ENCODE measurements at regions not wholly inside any gene's neighbourhood (a gene's known extent, or its start where the extent isn't known, plus 50 kb on each side); places are given as distances from the start of the nearest gene placed in this dataset.

DNA sequence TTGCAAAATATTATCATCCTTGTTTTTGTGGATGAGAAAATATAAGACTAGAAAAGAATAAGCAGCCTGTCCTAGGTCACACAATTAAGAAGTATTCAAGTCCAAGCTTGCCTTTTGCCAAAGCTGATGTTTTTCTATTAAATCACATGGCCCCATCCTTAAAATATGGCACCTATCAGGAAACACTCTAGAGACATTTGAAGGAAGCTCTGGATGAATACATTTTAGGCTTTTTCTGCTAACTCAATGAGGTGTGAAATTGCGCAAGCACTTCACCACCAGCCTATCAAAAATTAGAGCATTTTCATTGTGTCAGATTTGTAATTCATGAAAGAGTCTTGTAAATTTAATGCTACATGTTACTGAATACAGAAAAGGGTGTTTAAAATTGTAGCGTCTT, 251.1 kb upstream of the MAD2L1 start:
- no peaks in the 10 kb centered on the region for H3K79me2 ChIP-seq (ENCODE audit: insufficient read depth, low read length)
- TF ChIP-seq, protein P1, sequence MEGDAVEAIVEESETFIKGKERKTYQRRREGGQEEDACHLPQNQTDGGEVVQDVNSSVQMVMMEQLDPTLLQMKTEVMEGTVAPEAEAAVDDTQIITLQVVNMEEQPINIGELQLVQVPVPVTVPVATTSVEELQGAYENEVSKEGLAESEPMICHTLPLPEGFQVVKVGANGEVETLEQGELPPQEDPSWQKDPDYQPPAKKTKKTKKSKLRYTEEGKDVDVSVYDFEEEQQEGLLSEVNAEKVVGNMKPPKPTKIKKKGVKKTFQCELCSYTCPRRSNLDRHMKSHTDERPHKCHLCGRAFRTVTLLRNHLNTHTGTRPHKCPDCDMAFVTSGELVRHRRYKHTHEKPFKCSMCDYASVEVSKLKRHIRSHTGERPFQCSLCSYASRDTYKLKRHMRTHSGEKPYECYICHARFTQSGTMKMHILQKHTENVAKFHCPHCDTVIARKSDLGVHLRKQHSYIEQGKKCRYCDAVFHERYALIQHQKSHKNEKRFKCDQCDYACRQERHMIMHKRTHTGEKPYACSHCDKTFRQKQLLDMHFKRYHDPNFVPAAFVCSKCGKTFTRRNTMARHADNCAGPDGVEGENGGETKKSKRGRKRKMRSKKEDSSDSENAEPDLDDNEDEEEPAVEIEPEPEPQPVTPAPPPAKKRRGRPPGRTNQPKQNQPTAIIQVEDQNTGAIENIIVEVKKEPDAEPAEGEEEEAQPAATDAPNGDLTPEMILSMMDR (conservative IDR thresholded peaks at IDR 0.05), result no peak
- H3K18ac ChIP-seq (ENCODE audit: insufficient read length, low read depth, low read length), result no peak overlapping the region
- H3K14ac ChIP-seq (ENCODE audit: insufficient read depth, low read length), result no peak overlapping the region
- no peak overlapping the region for H3K9ac ChIP-seq (ENCODE audit: extremely low read depth, insufficient read length, low read length)
- H3K4me1 ChIP-seq (ENCODE audit: insufficient read depth, low read length), result no peaks in the 10 kb centered on the region
- no peaks in the 10 kb centered on the region for H3K23me2 ChIP-seq (ENCODE audit: insufficient read length, low read depth, low read length, poor library complexity, severe bottlenecking)
- no peak overlapping the region for H2BK12ac ChIP-seq (ENCODE audit: insufficient read length, low read depth, low read length)
- H4K5ac ChIP-seq (ENCODE audit: insufficient read length, low read depth, low read length), result no peak overlapping the region
- no peak overlapping the region for H4K8ac ChIP-seq (replicated peaks; ENCODE audit: insufficient read length, low read depth, low read length)
- Mint-ChIP-seq H3K36me3 (ENCODE audit: insufficient read depth in 1 of 3, low read depth in 3 of 3) (no peaks in the 10 kb centered on the region), H3K4me3 (no peak overlapping the region), H3K4me1 (no peaks in the 10 kb centered on the region), H3K9me3 (no peaks in the 10 kb centered on the region), H3K27ac (no peak overlapping the region), H3K27me3 (ENCODE audit: low read depth) (no peaks in the 10 kb centered on the region)
- no peak overlapping the region for H2AFZ ChIP-seq (ENCODE audit: low read length)
- H4K91ac ChIP-seq (ENCODE audit: insufficient read length, low read depth, low read length), result no peak overlapping the region
- no peak overlapping the region for H3K4me2 ChIP-seq (ENCODE audit: insufficient read depth, insufficient read length, low read length)
- H2BK5ac ChIP-seq (ENCODE audit: insufficient read length, low read length), result no peak overlapping the region
- H3T11ph ChIP-seq (ENCODE audit: low read length), result no peak overlapping the region
- H3K23ac ChIP-seq (ENCODE audit: insufficient read length, low read depth, low read length), result no peak overlapping the region
- H3K27me3 ChIP-seq (ENCODE audit: insufficient read depth, low read length), result no peaks in the 10 kb centered on the region
- no peaks in the 10 kb centered on the region for H3K79me1 ChIP-seq (ENCODE audit: insufficient read depth, low read depth, low read length, poor library complexity, severe bottlenecking)
- H3K27ac ChIP-seq (ENCODE audit: insufficient read length, low read depth, low read length), result no peak overlapping the region
- no peak overlapping the region for H2AK5ac ChIP-seq (ENCODE audit: insufficient read length, low read length)
- H4K20me1 ChIP-seq (ENCODE audit: control insufficient read depth, insufficient read depth, insufficient read length), result no peaks in the 10 kb centered on the region
- no peaks in the 10 kb centered on the region for H3K9me3 ChIP-seq (ENCODE audit: control insufficient read depth, low read depth, low read length)
- no peak overlapping the region for H2BK20ac ChIP-seq (ENCODE audit: low read depth, low read length, poor library complexity, severe bottlenecking)
- no peak overlapping the region for H3K56ac ChIP-seq (ENCODE audit: insufficient read length, low read depth, low read length)
- H2BK120ac ChIP-seq (ENCODE audit: low read depth, low read length, poor library complexity, severe bottlenecking), result no peak overlapping the region
- no peak overlapping the region for H3K4ac ChIP-seq (ENCODE audit: low read depth, low read length)
- no CpG with 5 or more reads among the region's 2 CpGs for WGBS (ENCODE audit: extremely low coverage, insufficient read length, low lambda C conversion rate)
- DNase-seq, result no peak
- no peak overlapping the region for H2BK15ac ChIP-seq (ENCODE audit: low read depth, low read length)

All from H9 (cell line).